Activated T-cell treated with anti-CD3 and anti-CD28 coated beads for 24 hours (primary cell): ENCODE measurements at regions not wholly inside any gene's neighbourhood (a gene's known extent, or its start where the extent isn't known, plus 50 kb on each side); places are given as distances from the start of the nearest gene placed in this dataset.
"Not testable (repeated sequence)": the region's sequence is repeated elsewhere in the genome, so short reads cannot be mapped to it uniquely, and the experiment has no call there.

ENCODE experiments used
- DNase-seq: peaks from one replicate; pipeline ENCODE4 v3.0.0-alpha.2; 2020; ENCODE audit warnings: low read depth

DNA sequence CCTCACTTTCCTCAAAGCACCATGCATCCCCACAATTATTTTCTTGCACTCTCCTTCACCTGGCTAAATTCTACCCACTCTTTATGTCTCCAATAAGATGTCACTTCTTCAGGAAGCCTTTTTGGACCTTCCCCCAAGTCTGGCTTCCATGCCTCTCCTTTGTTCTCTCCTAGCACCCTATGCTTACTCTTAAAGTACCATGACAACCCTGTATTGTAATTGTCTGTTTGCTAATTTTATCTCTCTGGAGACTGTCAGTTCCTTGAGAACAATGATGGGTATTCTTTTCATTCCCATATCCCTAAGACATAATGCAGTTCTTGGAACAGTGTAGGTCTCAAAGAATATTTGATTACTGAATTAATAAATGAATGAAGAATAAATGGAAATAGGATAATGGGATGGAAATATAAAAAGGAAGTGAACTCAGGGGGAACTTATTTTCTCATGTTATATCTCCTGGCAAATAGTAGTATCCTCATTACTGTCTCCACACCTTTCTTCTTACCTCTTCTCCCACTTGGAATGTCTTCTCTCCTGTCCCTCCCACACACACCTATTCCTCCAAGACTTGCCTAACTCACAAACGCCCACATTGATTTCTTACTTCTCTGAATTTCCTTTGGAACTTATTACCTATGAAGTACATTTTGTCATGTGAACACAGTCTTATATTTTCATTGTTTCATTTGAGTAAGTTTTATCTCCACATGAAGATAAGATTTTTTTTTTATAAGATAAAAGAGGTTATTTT, 499.1 kb downstream of the NFIB start:
- DNase-seq: no peak

DNA sequence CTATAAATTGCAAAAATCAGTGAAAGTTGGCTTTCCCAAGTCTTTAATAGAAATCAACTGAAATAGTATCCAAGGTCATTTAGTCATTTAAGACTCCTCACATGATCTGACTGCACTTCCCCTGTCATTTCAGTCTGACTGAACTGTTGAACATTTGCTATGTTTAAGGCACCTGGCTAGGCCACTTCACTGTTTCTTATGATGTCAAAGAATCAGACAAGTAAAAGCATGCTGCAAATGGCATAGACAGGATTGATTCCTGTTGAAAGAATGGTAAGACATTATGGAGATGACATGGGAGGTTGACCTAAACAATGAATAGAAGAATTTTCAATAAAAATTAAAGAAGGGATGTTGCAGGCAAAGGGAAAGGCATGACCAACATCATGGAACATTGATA, 502.1 kb downstream of the NFIB start:
- DNase-seq: no peak

DNA sequence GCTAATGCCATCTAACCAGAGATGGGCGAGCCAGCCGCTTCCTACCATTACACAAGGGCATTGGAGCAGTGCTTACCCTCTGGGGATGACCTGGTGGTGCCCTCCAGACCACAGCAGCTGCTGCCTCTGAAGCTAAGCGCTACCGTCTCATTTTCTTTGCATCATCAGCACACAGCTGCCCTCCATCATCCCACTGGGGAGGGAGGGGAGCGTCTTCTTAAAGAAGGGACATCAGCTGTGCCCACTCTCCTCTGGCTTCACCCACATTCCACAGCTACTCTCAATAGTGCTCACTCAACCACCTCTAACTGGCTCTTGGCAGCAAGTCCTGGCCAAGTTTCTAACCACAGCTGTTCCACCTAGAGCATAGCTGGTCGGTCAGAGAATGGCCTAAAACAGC, 503.4 kb downstream of the NFIB start:
- DNase-seq: no peak

DNA sequence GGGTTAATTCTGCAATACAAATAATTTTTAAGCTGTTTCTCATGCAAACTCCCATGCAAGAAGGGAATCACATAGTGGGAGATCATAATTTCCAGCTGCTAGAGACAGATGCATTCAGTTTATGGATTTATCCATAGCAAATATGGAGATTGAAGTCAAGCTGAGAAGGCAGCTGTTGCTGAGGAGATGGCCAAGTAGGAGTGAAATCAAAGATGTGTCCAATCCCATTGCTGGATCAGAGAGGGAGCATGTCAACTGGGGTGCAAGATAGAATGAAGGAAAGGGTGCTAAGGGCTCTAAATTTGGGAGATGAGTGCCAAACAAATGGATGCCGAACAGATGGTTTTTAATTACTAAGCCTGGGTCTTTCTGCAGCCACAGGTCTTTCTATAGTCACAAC, 504.5 kb downstream of the NFIB start:
- DNase-seq: no peak

DNA sequence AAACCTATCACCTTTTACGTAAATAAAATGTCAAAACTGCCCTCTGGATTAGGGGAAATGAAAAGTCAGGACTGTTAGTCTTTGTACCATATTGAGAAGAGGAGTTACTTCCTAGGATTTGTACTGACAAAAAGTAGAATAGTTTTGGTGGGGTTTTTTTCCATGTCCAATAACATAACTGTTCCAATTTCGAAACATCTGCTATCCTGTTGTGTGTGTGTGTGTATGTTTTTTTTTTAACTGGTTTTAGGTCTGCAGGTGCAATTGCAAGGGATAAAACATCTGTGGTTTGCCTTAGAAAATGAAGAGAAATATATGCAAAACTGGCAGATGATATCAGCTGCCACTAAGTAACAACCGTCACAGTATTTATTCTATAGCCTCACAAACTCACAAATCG, 506.8 kb downstream of the NFIB start:
- DNase-seq: no peak

DNA sequence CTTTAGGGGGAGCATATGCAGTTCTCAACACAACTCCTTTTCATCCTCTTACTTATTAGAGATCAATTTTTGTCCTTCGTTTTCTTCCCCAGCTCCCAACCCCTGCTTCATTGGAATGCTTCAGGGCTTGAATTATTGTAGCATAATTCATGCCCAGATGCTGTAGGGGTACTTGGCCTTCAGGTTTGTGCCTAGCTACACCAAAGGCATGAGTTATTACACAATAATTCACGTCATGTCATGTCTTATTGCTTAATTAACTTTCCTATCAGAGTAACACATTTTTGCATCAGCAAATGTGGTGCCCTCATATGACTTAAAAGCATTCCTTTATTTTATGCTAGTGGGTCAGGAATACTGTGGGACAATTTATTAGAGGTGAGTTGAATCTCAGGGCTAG, 507.2 kb downstream of the NFIB start:
- no peak for DNase-seq

DNA sequence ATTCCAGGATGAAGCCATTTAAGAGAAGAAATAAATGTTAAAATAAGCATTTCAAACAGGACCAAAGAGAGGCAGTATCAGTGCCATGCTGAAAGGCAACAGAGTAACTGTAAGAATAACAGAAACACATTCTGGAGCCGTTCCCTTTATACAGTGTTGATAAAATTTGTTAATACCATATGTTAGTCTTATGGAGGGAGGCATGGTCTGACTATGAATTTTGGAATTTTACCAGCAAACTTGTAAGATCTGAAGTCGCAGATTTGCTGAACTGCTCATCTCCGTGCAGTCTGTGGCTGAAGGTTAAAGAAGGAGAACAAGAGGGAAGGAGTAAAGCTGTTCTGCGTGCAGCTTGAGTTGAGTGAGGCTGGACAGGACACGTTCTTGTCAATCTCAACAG, 508.4 kb downstream of the NFIB start:
- DNase-seq: no peak

DNA sequence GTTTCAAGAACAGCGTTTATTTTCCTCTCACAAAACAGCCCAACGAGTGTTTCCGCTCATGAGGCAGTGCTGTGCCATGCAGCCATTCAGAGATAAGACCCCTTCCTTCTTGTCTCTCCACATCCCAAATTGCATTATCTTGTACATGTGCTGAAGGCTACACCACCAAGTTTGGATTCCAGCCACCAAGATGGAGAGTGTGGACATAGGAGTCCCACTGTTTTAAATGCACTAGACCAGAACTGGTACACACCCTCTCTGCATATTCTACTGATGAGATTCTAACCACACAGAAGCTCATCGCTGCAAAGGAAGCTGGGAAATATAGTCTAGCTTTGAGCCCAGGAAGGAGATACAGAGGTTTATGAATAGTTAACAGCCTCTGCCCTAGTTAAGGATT, 509.4 kb downstream of the NFIB start:
- no peak for DNase-seq

DNA sequence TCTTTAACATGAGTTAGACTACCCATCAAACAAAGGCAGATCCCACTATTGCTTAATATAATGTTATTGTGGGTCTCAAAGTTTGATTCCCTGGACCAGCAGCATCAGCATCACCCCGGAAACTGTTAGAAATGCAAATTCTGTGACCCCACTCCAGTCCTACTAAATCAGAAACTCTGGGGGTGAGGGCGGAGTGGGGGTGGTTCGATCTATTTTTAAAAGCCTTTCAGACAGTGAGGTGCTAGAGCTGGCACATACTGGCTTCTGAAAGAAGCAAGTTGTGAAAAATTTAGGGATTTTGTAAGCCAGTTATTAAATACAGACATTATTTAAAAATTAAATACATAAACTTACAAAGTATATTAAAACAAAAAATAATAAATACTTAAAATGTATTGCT, 513.2 kb downstream of the NFIB start:
- DNase-seq: no peak

DNA sequence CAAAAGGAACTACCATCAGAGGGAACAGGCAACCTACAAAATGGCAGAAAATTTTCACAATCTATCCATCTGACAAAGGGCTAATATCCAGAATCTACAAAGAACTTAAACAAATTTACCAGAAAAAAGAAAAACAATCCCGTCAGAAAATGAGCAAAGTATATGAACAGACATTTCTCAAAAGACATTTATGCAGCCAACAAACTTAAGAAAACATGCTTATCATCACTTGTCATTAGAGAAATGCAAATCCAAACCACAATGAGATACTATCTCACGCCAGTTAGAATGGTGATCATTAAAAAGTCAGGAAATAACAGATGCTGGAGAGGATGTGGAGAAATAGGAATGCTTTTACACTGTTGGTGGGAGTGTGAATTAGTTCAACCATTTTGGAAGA, 516.2 kb downstream of the NFIB start:
- DNase-seq: not testable (repeated sequence)

DNA sequence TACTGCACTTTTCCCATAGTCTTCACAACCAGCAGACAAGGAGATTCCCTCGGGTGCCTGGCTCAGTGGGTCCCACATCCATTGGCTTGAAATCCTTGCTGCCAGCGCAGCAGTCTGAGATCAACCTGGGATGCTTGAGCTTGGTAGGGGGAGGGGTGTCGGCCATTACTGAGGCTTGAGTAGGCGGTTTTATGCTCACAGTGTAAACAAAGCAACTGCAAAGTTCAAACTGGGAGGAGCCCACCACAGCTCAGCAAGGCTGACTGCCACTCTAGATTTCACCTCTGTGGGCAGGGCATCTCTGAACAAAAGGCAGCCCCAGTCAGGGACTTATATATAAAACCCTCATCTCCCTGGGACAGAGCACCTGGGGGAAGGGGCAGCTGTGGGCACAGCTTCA, 512.3 kb upstream of the MPDZ start:
- no peak for DNase-seq

DNA sequence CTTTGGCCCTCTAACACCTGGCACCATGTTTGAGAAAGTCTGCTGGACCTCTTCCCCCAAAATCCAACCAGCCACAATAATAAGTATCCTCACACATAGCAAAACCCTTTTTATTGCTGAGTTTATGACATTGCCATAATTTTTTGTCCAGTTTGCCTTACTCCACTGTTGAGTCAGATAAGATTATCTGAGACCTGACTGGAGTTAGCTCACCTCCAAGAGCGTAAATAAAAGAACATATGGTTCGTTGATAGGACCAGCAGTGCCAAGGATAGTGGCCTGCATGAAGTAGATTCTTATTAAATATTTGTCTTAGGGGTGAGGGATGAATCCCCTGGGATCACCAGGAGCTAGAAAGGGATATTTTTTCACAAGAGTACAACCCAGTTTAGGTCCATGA, 510.6 kb upstream of the MPDZ start:
- DNase-seq: no peak

DNA sequence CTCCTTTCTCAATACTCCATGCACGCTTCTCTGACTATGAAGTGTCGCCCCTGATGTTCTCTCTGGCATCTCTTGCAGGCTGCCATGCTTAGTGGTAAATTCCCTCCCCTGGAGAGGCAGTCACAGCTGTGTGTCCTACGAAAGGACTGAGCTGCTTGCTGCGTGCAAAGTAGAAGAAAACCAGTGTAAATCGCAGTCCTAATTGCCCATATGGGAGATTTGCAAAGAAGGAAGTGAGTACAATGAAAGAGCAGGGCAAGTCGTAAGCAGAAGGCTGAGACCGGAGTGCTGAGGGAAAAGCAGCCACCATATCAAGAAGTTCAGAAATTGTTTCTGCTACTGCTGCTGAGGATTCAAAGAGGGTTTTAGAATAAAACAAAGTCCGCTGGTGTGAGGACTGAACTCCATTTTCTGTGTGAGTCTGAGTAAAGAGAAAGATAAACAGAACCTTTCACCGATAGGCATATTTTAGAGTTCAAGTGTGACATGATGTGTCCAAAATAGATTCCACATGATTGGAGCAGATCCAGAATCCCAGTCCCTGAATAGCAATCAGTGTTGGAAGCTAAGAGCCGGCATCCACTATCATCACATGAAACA, 507.8 kb upstream of the MPDZ start:
- no peak for DNase-seq

DNA sequence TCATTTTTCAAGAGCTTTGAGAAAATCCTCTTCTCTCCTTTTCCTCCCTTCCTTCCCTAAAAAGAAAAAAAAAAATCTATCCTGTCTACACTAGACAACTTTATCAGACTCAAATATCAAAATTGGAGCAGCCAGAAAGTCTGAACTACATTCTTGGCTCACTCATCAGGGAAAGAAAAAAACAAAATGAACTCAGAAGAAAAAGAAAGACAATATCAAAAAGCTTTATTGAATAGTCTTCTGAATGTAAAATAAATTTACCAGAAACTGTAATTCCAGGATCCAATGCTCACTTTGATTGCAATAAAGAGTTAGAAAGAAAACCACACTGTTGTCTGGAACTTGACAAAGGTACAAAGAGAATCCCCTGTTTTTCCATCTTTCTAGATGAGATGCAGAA, 507.2 kb upstream of the MPDZ start:
- no peak for DNase-seq

DNA sequence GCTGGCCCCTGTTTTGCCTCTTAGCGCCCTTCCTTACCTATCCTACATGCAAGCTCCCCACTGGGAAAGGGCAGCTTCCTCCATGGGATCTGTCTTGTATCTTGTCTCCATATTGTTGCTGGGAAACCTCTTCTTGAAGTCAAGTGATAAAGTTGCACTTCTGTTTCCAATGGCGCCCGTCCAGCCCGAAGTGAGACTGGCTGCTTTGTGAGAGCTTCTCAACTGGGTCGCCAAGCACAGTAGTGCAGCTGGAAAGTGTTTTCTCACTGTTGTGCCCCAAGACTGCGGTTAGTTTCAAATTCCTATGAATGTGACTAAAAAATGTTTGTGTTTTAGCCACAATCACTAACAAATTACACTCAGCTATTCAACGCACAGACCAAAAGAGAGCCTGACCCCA, 506.6 kb upstream of the MPDZ start:
- no peak for DNase-seq

DNA sequence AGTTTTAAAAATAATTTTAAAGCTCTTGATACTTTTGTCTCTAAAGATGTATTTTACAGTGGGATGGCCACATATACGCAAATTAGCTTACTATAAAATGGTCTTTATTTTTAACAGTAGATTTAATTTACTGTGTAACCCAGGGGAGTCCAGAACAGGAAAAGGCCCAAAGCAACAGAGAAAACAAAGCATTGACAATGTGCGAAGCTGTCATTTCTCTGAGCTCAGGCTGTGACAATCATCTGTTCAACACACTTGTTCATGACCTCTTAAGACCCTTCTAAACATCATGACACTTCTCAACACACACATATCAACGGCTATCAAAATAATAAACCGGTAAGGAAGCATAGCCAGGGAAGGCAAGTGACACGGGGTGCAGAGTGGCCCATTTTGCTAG, 499.6 kb upstream of the MPDZ start:
- no peak for DNase-seq

DNA sequence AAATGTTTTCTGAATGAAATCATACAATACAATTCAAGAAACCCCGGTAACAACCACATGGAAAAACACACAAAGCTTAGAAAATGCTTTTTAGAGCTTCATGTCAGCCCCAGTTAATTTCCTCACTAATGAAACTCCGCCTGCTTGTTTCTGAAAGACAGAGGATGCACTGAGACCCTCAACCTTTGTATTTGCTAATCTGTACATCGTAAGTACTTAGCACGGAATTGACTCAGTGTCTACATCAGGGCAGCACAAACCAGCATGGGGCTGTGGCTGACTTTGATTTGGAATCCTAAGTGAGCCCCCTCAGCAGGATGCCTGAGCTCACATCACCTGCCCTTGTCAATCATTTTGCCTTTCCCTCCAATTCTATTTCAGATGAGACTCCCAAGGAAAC, 499.1 kb upstream of the MPDZ start:
- no peak for DNase-seq

DNA sequence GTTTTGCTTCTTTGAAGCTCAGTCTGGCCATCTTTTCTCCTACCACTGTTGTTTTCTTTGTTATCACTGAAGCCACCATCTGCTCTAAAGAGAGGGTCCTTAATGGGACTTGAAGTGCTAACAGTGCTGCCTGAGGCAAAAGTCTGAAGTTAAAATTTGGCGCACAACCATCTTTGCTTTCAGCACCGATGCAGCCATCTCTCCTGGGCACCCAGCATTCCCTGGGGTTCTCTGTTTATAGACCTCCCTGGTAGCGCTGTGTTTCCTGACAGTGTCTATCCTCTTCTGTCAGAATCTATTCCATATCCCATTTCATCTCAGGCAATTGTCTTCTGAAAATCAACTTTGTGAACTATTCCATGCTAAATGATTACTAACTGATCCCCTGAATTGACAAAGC, 491.5 kb upstream of the MPDZ start:
- no peak for DNase-seq

DNA sequence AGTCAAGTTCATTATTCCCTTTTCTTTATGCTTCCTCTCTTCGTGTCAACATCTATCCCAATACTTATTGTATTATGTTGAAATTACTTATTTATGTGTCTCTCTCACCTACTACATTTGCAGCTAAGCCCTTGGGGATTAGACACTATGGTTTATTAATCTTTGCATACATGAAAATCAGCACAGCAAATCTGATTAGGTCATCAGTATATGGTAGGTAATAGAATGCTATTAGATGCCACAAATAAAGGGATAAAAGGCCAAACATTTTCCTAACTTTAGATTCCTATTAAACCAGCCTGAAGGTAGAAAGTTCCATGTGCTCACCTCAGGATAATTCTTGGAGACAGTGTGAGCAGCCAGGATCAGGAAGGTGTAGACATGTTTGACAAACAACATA, 490.1 kb upstream of the MPDZ start:
- DNase-seq: no peak

DNA sequence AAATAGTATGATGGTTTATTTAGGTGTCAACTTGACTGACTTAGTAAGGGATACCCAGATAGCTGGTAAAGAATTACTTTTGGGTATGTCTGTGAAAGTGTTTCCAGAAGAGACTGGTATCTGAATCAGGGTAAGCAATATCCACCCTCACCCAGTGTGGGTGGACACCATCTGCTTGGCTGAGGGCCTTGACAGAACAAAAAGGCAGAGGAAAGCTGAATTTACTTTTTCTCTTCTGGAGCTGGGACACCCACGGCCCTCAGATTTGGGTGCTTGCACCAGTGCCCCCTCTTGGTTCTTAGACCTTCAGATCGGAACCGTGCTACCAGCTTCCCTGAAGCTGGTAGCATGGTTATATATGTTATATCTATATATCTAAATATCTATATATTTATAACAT, 489.5 kb upstream of the MPDZ start:
- no peak for DNase-seq

DNA sequence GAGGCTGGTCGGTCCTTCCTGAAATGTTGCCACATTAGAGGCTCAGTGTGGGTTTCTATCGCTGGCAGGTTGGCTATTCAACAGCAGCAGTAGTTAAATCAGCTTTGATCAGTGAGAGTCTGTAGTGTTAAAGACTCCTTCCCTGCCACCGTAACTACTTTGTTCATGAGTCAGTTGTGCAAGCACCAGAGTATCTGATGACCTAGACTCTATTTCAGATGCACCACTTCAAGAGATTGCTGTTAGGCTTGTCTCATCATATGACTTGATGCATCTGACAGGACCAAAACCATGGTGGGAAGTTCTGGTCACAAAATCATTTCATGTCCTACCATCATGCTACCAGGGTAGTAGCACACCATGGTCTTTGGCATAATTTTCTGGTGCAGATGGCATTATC, 482.7 kb upstream of the MPDZ start:
- no peak for DNase-seq

DNA sequence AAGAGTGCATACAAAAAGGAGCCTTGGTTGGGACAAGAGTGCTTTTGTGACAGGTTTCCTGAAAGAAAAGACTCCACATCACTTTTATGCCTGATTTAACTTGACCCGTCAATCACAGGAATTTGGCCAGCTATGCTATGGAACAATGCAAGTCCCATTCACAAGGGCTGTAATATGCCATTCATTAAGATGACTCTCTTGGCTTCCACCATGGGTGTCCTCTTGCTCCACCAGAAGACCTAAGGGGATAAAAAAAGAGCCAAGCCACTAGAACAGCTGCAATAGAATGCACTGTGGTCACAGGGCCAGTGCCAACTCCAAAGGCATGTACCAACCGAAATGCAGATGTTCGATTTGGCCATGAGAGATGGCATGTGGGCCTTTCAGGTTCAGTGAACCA, 480.1 kb upstream of the MPDZ start:
- no peak for DNase-seq

DNA sequence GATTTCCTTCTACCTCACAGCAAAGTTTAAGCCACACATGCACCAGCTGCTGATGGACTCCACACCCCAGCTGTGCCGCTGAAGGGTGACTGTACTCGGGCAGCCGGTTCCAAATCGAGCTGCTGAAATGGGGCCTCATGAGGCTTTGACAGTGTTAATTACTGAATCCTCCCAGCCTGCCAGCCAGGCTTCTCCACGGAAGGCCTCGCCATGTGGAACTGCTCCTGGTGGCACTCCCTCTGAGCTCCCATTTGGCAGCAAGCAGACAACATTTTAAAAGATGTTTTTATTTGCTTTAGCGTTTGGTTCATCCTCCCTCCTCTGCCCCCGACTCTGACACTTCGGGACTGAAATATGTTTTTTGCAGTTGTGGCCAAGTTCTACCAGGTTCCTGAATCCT, 479.4 kb upstream of the MPDZ start:
- DNase-seq: no peak

DNA sequence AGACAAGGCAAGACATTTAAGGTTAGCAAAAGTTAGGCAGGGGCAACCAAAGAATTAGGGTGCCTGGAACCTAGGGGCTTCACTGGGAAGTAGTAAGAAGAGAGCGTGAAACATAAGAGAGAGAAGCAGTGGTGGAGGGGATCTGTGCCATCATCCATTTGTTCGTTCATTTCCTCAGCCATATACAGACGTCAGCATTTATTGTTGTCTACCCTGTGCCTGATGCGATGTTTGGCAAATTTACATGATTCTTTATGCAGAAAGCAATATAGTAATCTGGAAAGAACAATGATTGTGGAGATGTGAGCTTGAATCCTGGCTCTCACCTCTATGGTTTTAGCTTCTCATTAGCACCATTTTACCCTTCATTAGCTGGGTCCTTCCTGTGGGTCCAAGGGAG, 477.5 kb upstream of the MPDZ start:
- DNase-seq: no peak
